OCI-LY3 (cell line): ENCODE measurements at regions not wholly inside any gene's neighbourhood (a gene's known extent, or its start where the extent isn't known, plus 50 kb on each side); places are given as distances from the start of the nearest gene placed in this dataset.

Source experiments
- EZH2phosphoT487 ChIP-seq: fragments of 200-600 bp; shearing (Covaris generic); IDR thresholded peaks from 2 replicates; pipeline ENCODE4 v1.6.1; 2018; ENCODE audit warnings: antibody characterized with exemption, mixed run types, low read depth
- TF ChIP-seq, protein P1 (sequence below): fragments of 200-600, 300-600 bp; sonication (generic); IDR thresholded peaks from 2 replicates; pipeline ENCODE4 v1.5.1; 2014; ENCODE audit warnings: antibody characterized with exemption, low read length, low read depth

DNA sequence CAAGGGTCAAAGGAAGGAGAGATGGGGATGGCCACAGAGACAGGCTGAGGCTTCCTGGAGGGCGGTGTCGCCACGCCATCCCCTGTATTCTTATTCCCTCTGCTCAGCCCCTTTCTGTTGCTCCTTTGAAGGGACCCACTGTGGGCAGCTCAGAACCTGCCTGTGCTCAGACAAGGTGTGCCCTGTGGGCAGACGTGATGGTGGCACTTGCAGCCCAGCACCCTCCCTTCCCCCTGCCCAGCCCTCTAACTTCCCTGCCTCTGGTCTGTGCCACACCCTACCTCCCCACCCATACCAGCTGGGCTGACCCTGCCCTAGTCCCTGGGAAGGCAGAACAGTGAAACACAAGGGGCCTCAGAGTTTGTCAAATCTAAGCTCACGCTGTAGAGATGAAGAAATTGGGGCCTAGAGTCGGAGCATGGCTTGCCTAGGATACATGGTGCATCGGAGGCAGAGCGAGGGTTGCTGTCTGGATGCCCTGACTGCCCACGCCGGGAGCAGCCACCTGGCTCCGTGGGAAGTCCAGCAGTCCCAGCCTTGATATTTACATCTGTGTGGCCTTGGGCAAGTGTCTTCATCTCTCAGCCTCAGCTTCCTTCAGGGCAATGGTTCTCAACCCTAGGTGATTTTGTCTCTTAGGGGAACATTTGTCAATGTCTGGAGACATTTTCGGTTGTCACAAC lies 68.6 kb upstream of the RUNX3 start:
- TF ChIP-seq, protein P1, sequence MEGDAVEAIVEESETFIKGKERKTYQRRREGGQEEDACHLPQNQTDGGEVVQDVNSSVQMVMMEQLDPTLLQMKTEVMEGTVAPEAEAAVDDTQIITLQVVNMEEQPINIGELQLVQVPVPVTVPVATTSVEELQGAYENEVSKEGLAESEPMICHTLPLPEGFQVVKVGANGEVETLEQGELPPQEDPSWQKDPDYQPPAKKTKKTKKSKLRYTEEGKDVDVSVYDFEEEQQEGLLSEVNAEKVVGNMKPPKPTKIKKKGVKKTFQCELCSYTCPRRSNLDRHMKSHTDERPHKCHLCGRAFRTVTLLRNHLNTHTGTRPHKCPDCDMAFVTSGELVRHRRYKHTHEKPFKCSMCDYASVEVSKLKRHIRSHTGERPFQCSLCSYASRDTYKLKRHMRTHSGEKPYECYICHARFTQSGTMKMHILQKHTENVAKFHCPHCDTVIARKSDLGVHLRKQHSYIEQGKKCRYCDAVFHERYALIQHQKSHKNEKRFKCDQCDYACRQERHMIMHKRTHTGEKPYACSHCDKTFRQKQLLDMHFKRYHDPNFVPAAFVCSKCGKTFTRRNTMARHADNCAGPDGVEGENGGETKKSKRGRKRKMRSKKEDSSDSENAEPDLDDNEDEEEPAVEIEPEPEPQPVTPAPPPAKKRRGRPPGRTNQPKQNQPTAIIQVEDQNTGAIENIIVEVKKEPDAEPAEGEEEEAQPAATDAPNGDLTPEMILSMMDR: no peak
- TF ChIP-seq EZH2phosphoT487: no peak
